HL-60 (cell line): ENCODE measurements at regions not wholly inside any gene's neighbourhood (a gene's known extent, or its start where the extent isn't known, plus 50 kb on each side); places are given as distances from the start of the nearest gene placed in this dataset.

Experiments
- CTCF ChIP-seq: IDR thresholded peaks from one replicate; pipeline ENCODE4 v1.5.1; 2011; ENCODE audit warnings: low read length, control low read depth, inconsistent platforms; ENCODE audit not compliant: insufficient read depth
- GABPA ChIP-seq: IDR thresholded peaks from 2 replicates; pipeline ENCODE4 v1.6.1; 2012; ENCODE audit warnings: low read depth
- TF ChIP-seq, protein P1 (sequence below): IDR thresholded peaks from 2 replicates; pipeline ENCODE4 v1.6.1; 2012; ENCODE audit warnings: low read depth; ENCODE audit not compliant: insufficient replicate concordance

DNA sequence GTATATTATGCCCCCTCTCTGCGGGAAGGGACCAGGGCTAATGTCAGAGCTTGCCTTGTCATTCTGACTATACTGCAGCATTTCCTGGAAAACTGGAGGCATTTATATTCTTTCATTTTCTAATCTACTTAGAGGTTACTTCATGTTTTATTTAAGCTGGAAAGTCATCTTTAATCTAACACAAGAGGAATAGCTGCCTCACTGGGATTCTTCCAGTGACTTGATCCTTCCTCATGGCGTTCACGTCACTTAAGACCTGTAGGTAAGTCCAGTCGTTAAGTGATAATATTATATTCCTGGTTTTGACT, 727.6 kb upstream of the DDX18 start:
- TF ChIP-seq, protein P1, sequence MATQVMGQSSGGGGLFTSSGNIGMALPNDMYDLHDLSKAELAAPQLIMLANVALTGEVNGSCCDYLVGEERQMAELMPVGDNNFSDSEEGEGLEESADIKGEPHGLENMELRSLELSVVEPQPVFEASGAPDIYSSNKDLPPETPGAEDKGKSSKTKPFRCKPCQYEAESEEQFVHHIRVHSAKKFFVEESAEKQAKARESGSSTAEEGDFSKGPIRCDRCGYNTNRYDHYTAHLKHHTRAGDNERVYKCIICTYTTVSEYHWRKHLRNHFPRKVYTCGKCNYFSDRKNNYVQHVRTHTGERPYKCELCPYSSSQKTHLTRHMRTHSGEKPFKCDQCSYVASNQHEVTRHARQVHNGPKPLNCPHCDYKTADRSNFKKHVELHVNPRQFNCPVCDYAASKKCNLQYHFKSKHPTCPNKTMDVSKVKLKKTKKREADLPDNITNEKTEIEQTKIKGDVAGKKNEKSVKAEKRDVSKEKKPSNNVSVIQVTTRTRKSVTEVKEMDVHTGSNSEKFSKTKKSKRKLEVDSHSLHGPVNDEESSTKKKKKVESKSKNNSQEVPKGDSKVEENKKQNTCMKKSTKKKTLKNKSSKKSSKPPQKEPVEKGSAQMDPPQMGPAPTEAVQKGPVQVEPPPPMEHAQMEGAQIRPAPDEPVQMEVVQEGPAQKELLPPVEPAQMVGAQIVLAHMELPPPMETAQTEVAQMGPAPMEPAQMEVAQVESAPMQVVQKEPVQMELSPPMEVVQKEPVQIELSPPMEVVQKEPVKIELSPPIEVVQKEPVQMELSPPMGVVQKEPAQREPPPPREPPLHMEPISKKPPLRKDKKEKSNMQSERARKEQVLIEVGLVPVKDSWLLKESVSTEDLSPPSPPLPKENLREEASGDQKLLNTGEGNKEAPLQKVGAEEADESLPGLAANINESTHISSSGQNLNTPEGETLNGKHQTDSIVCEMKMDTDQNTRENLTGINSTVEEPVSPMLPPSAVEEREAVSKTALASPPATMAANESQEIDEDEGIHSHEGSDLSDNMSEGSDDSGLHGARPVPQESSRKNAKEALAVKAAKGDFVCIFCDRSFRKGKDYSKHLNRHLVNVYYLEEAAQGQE = no peak
- TF ChIP-seq CTCF = no peak
- no peak for TF ChIP-seq GABPA
